ENCODE measurements at regions not wholly inside any gene's neighbourhood (a gene's known extent, or its start where the extent isn't known, plus 50 kb on each side); places are given as distances from the start of the nearest gene placed in this dataset.
A peak's percentile ranks its signal among the peaks of the same experiment; 100 is the strongest.

GRCh38 chr17:51347851-51348584, 87.7 kb downstream of the UTP18 start:
- H3K36me3 ChIP-seq (replicated peaks in 1 of 2), result no peaks in the 10 kb centered on the region
- no peaks in the 10 kb centered on the region for H3K9me3 ChIP-seq (replicated peaks in 1 of 3)
- H3K4me3 ChIP-seq, result no peak overlapping the region
- no peaks in the 10 kb centered on the region for H3K27me3 ChIP-seq
- TF ChIP-seq, protein P1, sequence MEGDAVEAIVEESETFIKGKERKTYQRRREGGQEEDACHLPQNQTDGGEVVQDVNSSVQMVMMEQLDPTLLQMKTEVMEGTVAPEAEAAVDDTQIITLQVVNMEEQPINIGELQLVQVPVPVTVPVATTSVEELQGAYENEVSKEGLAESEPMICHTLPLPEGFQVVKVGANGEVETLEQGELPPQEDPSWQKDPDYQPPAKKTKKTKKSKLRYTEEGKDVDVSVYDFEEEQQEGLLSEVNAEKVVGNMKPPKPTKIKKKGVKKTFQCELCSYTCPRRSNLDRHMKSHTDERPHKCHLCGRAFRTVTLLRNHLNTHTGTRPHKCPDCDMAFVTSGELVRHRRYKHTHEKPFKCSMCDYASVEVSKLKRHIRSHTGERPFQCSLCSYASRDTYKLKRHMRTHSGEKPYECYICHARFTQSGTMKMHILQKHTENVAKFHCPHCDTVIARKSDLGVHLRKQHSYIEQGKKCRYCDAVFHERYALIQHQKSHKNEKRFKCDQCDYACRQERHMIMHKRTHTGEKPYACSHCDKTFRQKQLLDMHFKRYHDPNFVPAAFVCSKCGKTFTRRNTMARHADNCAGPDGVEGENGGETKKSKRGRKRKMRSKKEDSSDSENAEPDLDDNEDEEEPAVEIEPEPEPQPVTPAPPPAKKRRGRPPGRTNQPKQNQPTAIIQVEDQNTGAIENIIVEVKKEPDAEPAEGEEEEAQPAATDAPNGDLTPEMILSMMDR (IDR thresholded peaks at IDR 0.05), result no peak
- TF ChIP-seq POLR2A (IDR thresholded peaks at IDR 0.05), result no peak
- H3K4me1 ChIP-seq (replicated peaks in 1 of 2), result no peaks in the 10 kb centered on the region
- 70 to 83% (median 77%) methylated on average over 5 of the region's 5 CpGs for WGBS, 4 donors
- no peak overlapping the region for H3K27ac ChIP-seq
- DNase-seq, result no peak
- intact Hi-C loops (cut with DNase I), result no loop called here

DNA sequence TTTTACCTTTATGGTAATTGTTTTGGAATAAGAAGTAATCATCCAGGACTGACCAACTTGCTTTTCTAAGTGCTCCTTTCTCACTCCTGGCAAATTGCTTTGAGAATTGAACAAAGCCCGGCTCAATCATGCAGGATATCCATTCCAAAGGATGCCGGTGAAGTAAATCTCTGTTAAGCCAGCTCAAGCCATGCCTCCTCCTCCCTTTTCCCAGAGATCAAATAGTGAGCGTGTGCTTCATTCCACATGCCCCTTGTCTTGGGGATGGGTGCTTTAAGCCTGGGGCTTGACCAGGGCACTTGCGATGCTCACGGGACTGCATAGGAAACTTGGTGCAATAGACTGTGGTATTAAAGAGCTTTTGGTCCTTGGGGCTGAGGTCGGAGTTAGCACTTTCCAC, 90.7 kb downstream of the UTP18 start:
- H3K27me3 ChIP-seq, result no peaks in the 10 kb centered on the region

DNA sequence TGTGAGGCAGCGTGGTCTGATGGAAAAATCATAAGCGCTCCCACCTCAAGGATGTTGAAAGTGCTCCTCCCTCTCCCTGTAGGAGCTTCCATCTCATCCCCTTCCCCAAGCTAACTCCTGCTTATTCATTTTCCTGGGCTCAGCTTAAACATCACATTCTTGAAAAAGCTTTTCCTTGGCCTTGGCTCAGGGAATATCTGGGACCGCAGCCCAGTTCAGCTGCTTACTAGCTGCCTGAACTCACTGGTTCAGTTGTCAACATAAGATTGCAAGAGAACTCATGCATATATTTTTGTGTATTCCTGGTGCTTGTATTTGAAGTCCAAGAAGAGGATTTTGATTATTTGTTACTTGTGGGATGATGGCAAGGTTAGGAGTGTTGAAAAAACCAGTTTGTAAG, 91.5 kb downstream of the UTP18 start:
- H3K9me3 ChIP-seq (replicated peaks in 1 of 3), result no peaks in the 10 kb centered on the region
- H3K27me3 ChIP-seq, result no peaks in the 10 kb centered on the region
- intact Hi-C loops (cut with DNase I), result no loop called here
- H3K27ac ChIP-seq, result no peak overlapping the region
- 42 to 60% (median 54%) methylated on average over 3 of the region's 3 CpGs for WGBS, 4 donors
- no peaks in the 10 kb centered on the region for H3K4me1 ChIP-seq (replicated peaks in 1 of 2)
- peak in 3 of 7 donors; percentile 22 to 37 (median 23) for DNase-seq
- H3K4me3 ChIP-seq, result no peak overlapping the region
- no peak for TF ChIP-seq POLR2A (IDR thresholded peaks at IDR 0.05)
- TF ChIP-seq, protein P1 (IDR thresholded peaks at IDR 0.05), result no peak
- H3K36me3 ChIP-seq (replicated peaks in 1 of 2), result no peaks in the 10 kb centered on the region

More for the DNA sequence above, 90.7 kb downstream of the UTP18 start:
- DNase-seq, result no peak
- H3K4me3 ChIP-seq, result no peak overlapping the region
- no peak for TF ChIP-seq POLR2A (IDR thresholded peaks at IDR 0.05)
- TF ChIP-seq, protein P1 (IDR thresholded peaks at IDR 0.05), result no peak
- no peaks in the 10 kb centered on the region for H3K36me3 ChIP-seq (replicated peaks in 1 of 2)
- no peaks in the 10 kb centered on the region for H3K4me1 ChIP-seq (replicated peaks in 1 of 2)
- H3K27ac ChIP-seq, result no peak overlapping the region
- intact Hi-C loops (cut with DNase I), result no loop called here
- WGBS, 4 donors, result 67 to 85% (median 76%) methylated on average over 6 of the region's 6 CpGs
- H3K9me3 ChIP-seq (replicated peaks in 1 of 3), result no peaks in the 10 kb centered on the region

DNA sequence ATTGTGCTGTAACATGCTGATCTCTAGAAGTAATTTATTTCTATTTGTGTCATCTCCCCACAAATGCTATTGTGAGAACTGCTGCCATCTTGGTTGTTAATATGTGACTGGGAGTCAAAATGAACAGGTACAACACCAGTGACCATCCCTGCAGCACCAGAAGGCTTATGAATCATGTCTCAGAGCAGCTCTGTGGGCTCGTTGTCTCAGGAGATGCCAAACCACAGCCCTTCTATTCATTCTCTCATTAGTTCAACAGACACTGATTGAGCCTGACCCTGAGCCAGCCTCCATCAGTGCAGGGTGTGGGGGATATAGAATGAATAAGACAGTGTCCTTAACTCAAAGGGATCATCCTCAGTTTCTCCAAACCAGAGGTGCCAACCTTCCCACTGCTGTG, 92.5 kb downstream of the UTP18 start:
- Histone ChIP-seq H3K27ac (no peak overlapping the region), H3K9me3 (replicated peaks in 1 of 3) (no peaks in the 10 kb centered on the region), H3K4me3 (no peak overlapping the region), H3K36me3 (replicated peaks in 1 of 2) (no peaks in the 10 kb centered on the region), H3K4me1 (replicated peaks in 1 of 2) (no peaks in the 10 kb centered on the region), H3K27me3 (no peaks in the 10 kb centered on the region)
- intact Hi-C loops (cut with DNase I), result no loop called here
- WGBS, 4 donors, result 38 to 80% (median 59%) methylated on average over 1 of the region's 1 CpG
- TF ChIP-seq, protein P1 (IDR thresholded peaks at IDR 0.05), result no peak
- no peak for TF ChIP-seq POLR2A (IDR thresholded peaks at IDR 0.05)
- no peak for DNase-seq

Data from adrenal gland (tissue), 9 donors.